Nephron progenitor cell (in vitro differentiated cells): ENCODE measurements at regions not wholly inside any gene's neighbourhood (a gene's known extent, or its start where the extent isn't known, plus 50 kb on each side); places are given as distances from the start of the nearest gene placed in this dataset.
"Not testable (repeated sequence)": the region's sequence is repeated elsewhere in the genome, so short reads cannot be mapped to it uniquely, and the experiment has no call there.

Experiments
- DNase-seq: peaks from one replicate; pipeline ENCODE4 v3.0.0; 2021
- H3K27ac Mint-ChIP-seq: 2 replicates; pipeline ENCODE4 v1.8.0; 2021; ENCODE audit warnings: mild to moderate bottlenecking, moderate library complexity, mixed read lengths
- H3K27me3 Mint-ChIP-seq: 2 replicates; pipeline ENCODE4 v1.8.0; 2021; ENCODE audit warnings: mild to moderate bottlenecking, low read depth, mixed read lengths; ENCODE audit not compliant: poor library complexity
- H3K36me3 Mint-ChIP-seq: 2 replicates; pipeline ENCODE4 v1.8.0; 2021; ENCODE audit warnings: low read depth, mixed read lengths
- H3K4me1 Mint-ChIP-seq: 2 replicates; pipeline ENCODE4 v1.8.0; 2021; ENCODE audit warnings: mixed read lengths
- H3K4me3 Mint-ChIP-seq: 2 replicates; pipeline ENCODE4 v1.8.0; 2021; ENCODE audit warnings: mild to moderate bottlenecking, moderate library complexity, mixed read lengths
- H3K9me3 Mint-ChIP-seq: 2 replicates; pipeline ENCODE4 v1.8.0; 2021; ENCODE audit warnings: mild to moderate bottlenecking, moderate library complexity, mixed read lengths
- TF ChIP-seq, protein P1 (sequence below): fragments of 200-600 bp; sonication (generic); IDR thresholded peaks from 2 replicates; pipeline ENCODE4 v1.5.0; 2021; ENCODE audit warnings: antibody characterized with exemption

DNA sequence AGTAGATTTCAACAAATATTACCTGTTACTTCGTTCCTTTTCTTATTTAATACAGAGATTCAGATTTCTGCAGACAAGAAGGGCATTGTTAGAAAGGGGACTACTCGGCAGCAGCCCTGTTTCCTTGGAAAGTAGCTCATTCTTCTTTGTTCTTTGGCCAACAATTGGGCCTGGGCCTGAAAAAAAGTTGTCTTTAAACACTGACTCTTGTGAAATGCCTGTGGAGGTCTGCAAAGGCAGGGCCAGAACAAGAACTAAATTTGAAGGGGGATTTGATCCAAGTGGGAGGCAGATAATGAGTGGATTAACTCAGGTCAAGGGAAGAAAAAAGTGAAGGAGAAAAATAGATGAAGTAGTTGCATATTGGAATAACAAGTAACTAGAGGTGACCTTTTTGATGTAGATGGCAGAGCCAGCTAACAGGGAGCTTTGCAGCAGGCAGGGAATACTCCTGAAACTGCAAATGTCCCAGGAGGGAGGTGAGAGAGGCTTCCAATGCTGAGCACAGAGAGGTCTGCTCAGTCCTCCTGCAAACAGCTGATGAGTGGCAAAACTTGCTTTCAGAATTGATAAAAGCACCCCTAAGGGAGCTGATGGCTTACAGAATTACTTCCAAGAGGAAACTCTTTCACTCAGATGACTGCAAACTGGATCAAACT, 393.2 kb upstream of the HS3ST1 start:
- no peaks in the 10 kb centered on the region for H3K9me3 Mint-ChIP-seq
- H3K27me3 Mint-ChIP-seq = peaks cover 5% of the 10 kb centered on the region
- H3K4me3 Mint-ChIP-seq = no peak overlapping the region
- H3K4me1 Mint-ChIP-seq = no peaks in the 10 kb centered on the region
- DNase-seq = no peak
- TF ChIP-seq, protein P1, sequence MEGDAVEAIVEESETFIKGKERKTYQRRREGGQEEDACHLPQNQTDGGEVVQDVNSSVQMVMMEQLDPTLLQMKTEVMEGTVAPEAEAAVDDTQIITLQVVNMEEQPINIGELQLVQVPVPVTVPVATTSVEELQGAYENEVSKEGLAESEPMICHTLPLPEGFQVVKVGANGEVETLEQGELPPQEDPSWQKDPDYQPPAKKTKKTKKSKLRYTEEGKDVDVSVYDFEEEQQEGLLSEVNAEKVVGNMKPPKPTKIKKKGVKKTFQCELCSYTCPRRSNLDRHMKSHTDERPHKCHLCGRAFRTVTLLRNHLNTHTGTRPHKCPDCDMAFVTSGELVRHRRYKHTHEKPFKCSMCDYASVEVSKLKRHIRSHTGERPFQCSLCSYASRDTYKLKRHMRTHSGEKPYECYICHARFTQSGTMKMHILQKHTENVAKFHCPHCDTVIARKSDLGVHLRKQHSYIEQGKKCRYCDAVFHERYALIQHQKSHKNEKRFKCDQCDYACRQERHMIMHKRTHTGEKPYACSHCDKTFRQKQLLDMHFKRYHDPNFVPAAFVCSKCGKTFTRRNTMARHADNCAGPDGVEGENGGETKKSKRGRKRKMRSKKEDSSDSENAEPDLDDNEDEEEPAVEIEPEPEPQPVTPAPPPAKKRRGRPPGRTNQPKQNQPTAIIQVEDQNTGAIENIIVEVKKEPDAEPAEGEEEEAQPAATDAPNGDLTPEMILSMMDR = no peak
- no peak overlapping the region for H3K27ac Mint-ChIP-seq
- H3K36me3 Mint-ChIP-seq = no peaks in the 10 kb centered on the region

GRCh38 chr4:11817088-11817487, 388.4 kb upstream of the HS3ST1 start:
- peaks cover 3% of the 10 kb centered on the region for H3K27me3 Mint-ChIP-seq
- H3K9me3 Mint-ChIP-seq = no peaks in the 10 kb centered on the region
- no peaks in the 10 kb centered on the region for H3K4me1 Mint-ChIP-seq
- DNase-seq = no peak
- no peak overlapping the region for H3K4me3 Mint-ChIP-seq
- H3K27ac Mint-ChIP-seq = no peak overlapping the region
- H3K36me3 Mint-ChIP-seq = no peaks in the 10 kb centered on the region
- TF ChIP-seq, protein P1 = no peak

DNA sequence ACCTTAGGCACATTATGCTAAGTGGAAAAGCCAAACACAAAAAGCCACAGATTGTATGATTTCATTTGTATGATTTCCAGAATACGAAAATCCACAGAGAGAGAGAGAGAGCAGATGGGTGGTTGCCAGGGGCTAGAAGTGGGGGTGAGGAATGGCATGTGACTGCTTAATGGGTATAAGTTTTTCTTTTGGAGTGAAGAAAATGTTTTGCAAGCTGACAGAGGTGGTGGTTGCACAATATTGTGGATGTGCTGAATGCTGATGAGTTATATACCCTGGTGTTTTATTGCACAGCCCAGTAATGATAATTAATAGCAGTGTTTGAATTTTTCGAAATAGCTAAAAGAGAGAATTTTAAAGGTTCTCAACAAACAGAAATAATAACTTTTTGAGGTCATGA, 386.1 kb upstream of the HS3ST1 start:
- Mint-ChIP-seq H3K27ac (no peak overlapping the region), H3K9me3 (no peaks in the 10 kb centered on the region), H3K27me3 (no peaks in the 10 kb centered on the region), H3K4me3 (no peak overlapping the region), H3K4me1 (no peaks in the 10 kb centered on the region), H3K36me3 (no peaks in the 10 kb centered on the region)
- DNase-seq = no peak
- TF ChIP-seq, protein P1 = no peak

DNA sequence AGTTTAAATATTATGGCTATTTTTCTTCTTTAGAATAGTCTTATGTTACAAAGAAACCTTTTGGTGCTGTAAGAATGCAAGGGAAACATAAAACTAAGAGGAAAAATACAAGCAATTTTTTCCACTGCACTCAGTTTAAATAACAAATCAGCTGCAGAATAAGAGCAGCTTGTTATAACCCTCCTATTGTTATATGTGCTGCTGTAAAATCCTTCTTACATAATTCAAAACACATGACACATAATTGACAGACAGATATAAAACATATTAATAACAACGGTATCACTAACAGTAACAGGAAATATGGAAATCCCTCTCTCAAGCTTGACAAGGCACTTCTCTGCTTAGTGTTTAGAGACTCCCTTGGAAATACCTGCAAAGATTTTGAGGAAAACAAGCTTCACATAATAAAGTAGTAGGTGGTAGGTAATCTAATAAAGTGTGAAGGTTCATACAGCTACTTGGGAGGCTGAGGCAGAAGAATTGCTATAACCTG, 385.3 kb upstream of the HS3ST1 start:
- DNase-seq = no peak
- Mint-ChIP-seq H3K4me1 (no peaks in the 10 kb centered on the region), H3K36me3 (no peaks in the 10 kb centered on the region), H3K4me3 (no peak overlapping the region), H3K27me3 (no peaks in the 10 kb centered on the region), H3K9me3 (no peaks in the 10 kb centered on the region), H3K27ac (no peak overlapping the region)
- TF ChIP-seq, protein P1 = no peak

GRCh38 chr4:11811521-11811920, 382.8 kb upstream of the HS3ST1 start:
- not testable (repeated sequence) for DNase-seq

GRCh38 chr4:11805842-11806241, 377.1 kb upstream of the HS3ST1 start:
- Mint-ChIP-seq H3K4me1 (no peaks in the 10 kb centered on the region), H3K9me3 (no peaks in the 10 kb centered on the region), H3K27me3 (no peaks in the 10 kb centered on the region), H3K4me3 (no peak overlapping the region), H3K27ac (no peak overlapping the region), H3K36me3 (no peaks in the 10 kb centered on the region)
- TF ChIP-seq, protein P1 = peak; percentile 15
- DNase-seq = no peak

More at GRCh38 chr4:11811521-11811920, 382.8 kb upstream of the HS3ST1 start:
- not testable (repeated sequence) for H3K4me3 Mint-ChIP-seq, H3K4me1 Mint-ChIP-seq, H3K27ac Mint-ChIP-seq, H3K9me3 Mint-ChIP-seq, H3K27me3 Mint-ChIP-seq, H3K36me3 Mint-ChIP-seq
